WI38 (cell line): ENCODE measurements at regions not wholly inside any gene's neighbourhood (a gene's known extent, or its start where the extent isn't known, plus 50 kb on each side); places are given as distances from the start of the nearest gene placed in this dataset.
"Not testable (repeated sequence)": the region's sequence is repeated elsewhere in the genome, so short reads cannot be mapped to it uniquely, and the experiment has no call there.

ENCODE experiments used
- H3K4me3 ChIP-seq: 2 replicates; pipeline ENCODE4 v1.5.1; 2011; ENCODE audit warnings: low read depth, mild to moderate bottlenecking, control low read depth, low read length
- TF ChIP-seq, protein P1 (sequence below): IDR thresholded peaks from 2 replicates; pipeline ENCODE4 v1.5.1; 2012; ENCODE audit warnings: low read depth, mild to moderate bottlenecking, control low read depth, low read length

DNA sequence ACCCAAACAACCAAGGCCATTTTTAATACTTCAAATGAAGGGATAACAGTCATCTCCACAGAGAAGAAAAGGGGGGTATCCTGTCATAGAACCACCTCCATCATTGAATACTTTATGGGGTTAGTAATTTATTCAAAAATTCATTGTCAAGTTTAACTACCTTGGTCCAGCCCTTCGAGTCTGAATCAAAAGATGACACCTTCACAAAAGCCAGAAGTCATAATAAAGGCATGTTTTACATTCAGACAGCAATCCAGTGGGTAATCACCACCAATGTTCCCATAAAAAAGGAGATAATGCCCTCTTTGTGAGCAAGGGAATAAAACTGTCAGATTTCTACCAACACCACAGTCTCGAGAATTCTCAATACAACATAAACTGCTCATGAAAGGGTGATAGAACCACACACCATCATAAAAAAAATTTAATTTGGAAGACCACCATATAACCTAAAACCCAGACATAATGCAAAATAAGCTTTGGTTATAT, 145.6 kb upstream of the ZBTB20 start:
- TF ChIP-seq, protein P1, sequence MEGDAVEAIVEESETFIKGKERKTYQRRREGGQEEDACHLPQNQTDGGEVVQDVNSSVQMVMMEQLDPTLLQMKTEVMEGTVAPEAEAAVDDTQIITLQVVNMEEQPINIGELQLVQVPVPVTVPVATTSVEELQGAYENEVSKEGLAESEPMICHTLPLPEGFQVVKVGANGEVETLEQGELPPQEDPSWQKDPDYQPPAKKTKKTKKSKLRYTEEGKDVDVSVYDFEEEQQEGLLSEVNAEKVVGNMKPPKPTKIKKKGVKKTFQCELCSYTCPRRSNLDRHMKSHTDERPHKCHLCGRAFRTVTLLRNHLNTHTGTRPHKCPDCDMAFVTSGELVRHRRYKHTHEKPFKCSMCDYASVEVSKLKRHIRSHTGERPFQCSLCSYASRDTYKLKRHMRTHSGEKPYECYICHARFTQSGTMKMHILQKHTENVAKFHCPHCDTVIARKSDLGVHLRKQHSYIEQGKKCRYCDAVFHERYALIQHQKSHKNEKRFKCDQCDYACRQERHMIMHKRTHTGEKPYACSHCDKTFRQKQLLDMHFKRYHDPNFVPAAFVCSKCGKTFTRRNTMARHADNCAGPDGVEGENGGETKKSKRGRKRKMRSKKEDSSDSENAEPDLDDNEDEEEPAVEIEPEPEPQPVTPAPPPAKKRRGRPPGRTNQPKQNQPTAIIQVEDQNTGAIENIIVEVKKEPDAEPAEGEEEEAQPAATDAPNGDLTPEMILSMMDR: no peak
- no peak overlapping the region for H3K4me3 ChIP-seq

DNA sequence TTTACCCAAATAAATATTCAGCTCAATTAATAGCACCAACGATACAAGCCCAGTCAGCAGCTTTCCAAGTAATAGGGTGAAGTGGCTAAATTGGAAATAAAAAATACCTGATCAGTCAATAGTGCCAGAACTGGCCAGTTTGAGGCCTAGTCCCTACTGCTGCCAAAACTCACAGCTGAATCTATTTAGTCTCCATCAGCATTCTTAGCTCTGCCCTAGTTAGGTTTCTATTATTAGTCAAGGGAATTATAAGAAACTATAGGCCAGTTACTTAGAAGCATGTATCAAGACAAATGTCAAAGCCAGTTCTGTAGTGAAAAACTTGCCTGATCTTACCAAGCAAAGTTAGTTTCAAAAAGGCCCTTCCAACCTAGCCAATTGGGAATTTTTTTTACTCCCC, 146.2 kb upstream of the ZBTB20 start:
- no peak overlapping the region for H3K4me3 ChIP-seq
- TF ChIP-seq, protein P1: no peak

- TF ChIP-seq, protein P1: no peak
Measured at GRCh38 chr3:115301364-115301860, 154.3 kb upstream of the ZBTB20 start.

GRCh38 chr3:115317953-115318352, 170.9 kb upstream of the ZBTB20 start:
- not testable (repeated sequence) for H3K4me3 ChIP-seq

More at GRCh38 chr3:115301364-115301860, 154.3 kb upstream of the ZBTB20 start:
- H3K4me3 ChIP-seq: no peak overlapping the region

- TF ChIP-seq, protein P1: no peak
- no peak overlapping the region for H3K4me3 ChIP-seq
Measured at GRCh38 chr3:115321400-115321805, 174.3 kb upstream of the ZBTB20 start.

DNA sequence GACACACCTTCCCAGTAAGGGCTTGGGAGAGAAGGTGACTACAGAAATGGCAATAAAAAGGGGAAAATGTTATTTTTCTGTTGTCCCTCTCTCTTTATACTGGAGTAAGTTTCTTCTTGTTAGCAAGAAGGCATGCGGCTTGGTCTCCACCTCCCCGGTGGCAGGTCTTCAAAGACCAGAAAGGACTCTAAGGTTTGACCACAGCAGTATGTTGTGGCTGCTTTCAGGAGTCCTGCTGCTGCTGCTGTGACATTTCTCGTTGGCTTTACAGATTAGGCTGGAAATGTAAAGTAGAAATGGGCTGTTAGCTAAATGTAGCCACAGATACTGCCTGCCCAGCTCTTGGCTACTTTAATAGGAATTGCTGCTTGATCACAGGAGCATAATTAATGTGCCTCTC, 175.8 kb upstream of the ZBTB20 start:
- TF ChIP-seq, protein P1: no peak
- no peak overlapping the region for H3K4me3 ChIP-seq

DNA sequence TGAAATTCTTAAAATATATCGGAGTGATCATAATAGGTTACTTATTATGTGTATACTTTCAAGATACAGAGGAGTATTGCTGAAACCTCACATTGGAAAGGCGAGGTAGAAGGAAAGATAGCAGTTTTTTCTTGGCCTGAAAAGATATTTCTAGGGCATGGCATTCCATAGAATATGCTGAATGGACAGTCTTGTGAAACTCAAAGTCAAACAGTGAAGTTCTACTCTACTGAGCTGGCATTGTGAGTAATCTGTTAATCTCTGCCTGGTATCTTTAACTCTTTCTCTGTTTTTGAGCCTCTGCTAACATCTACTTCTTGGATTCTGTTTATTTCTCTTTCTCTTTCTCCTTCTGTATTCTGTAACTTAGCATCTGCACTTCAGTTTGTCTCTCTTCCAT, 176.3 kb upstream of the ZBTB20 start:
- TF ChIP-seq, protein P1: no peak
- H3K4me3 ChIP-seq: no peak overlapping the region

GRCh38 chr3:115324056-115324455, 177.0 kb upstream of the ZBTB20 start:
- no peak overlapping the region for H3K4me3 ChIP-seq

More at GRCh38 chr3:115324056-115324455, 177.0 kb upstream of the ZBTB20 start:
- TF ChIP-seq, protein P1: no peak
